GM12891 (cell line): ENCODE measurements at regions not wholly inside any gene's neighbourhood (a gene's known extent, or its start where the extent isn't known, plus 50 kb on each side); places are given as distances from the start of the nearest gene placed in this dataset.
"Not testable (repeated sequence)": the region's sequence is repeated elsewhere in the genome, so short reads cannot be mapped to it uniquely, and the experiment has no call there.

Experiments used
- DNase-seq: peaks from one replicate; pipeline ENCODE4 v3.0.0; 2011; ENCODE audit warnings: low spot score; ENCODE audit not compliant: insufficient read length
- FAIRE-seq: peaks from 2 replicates; lab custom pipeline; 2011; peaks lifted over from hg19 to GRCh38; lab: Jason Lieb, UNC
- PAX5 ChIP-seq: IDR thresholded peaks from 2 replicates; pipeline ENCODE4 v1.6.1; 2011; ENCODE audit warnings: low read length, moderate library complexity, mild to moderate bottlenecking; ENCODE audit not compliant: insufficient read depth, severe bottlenecking
- POLR2A ChIP-seq: IDR thresholded peaks from 2 replicates; pipeline ENCODE4 v1.6.1; 2011; ENCODE audit warnings: low read depth, low read length, control low read depth
- POLR2AphosphoS5 ChIP-seq: IDR thresholded peaks from 2 replicates; pipeline ENCODE4 v1.6.1; 2011; ENCODE audit warnings: low read depth, low read length, control low read depth
- POU2F2 ChIP-seq: IDR thresholded peaks from 2 replicates; pipeline ENCODE4 v1.6.1; 2011; ENCODE audit warnings: low read depth, mild to moderate bottlenecking, control low read depth, low read length, moderate library complexity
- SPI1 ChIP-seq: IDR thresholded peaks from 2 replicates; pipeline ENCODE4 v1.6.1; 2011; ENCODE audit warnings: low read depth, low read length, control low read depth
- TAF1 ChIP-seq: IDR thresholded peaks from 2 replicates; pipeline ENCODE4 v1.6.1; 2011; ENCODE audit warnings: low read depth, low read length, control low read depth

DNA sequence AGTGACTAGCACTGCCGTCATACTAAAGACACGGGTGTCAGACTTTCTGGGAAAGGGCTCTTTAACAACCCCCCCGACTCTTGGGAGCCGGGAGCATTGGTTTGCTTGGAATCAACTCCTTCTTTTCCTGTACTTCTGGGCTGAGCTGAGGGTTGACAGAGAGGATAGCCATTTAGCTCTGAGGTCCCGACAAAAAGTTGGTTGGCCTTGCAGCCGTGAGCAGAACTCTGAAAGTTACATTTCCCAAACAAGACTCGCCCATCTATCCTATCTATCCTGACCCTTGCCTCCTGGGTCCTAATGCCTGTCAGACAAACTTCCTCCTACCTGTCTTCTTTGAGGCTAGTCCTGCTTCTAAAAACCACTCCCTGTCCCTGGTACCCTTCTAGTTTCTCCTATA lies 460.8 kb upstream of the TOM1L1 start:
- FAIRE-seq: no peak
- TF ChIP-seq PAX5: no peak
- no peak for TF ChIP-seq TAF1
- no peak for TF ChIP-seq SPI1
- no peak for TF ChIP-seq POU2F2
- TF ChIP-seq POLR2AphosphoS5: no peak
- no peak for TF ChIP-seq POLR2A
- no peak for DNase-seq

DNA sequence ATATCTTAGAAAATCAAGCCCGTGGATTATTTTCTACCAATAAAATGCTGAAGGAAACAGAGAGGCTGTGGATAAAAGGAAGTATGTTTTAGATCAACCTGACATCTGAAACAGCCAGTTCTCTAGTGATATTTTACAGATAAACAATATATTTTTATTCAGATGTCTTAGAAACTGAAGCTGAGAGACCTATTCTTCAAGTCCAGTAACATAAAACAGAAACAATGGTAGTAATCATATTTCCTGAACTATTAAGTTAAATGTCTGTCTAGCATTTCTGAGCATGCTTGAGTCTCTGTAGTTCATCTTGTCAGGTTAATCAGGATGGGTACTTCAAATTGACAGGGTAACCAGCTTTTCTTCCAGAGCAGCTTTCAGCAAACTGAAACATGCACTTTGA lies 449.6 kb upstream of the TOM1L1 start:
- no peak for FAIRE-seq

DNA sequence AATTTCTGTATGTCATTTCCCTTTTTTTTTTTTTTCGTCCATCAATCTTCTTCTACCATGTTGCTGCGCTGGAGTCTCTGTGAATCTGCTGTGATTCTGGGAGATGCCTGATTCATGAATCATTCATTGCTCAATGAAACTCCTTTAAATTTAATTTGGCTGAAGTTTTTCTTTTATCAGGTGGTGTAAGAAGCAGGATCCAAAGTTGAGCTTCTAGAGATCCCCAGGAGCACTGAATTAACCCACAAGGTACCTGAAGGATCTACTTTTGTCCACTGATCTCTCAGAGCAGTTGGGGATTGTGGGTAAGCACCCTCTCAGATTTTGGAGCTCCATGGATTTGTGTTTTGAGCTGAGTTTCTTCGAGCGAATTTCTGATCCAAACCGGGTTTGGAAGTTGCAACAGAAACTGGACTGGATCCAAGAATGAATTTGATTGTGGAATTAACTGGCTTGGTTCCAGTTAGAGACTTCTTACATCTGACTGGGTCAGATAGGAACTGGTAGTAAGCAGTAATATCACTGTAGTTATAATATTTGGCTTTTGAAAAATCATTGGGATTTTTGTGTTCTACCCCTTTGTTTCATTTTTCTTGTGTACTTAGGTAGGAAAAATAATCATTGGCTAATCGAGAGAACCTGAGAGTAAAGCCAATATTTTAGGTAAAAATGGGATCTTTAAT lies 447.8 kb upstream of the TOM1L1 start:
- TF ChIP-seq TAF1 (no peak), PAX5 (no peak), SPI1 (no peak), POU2F2 (no peak), POLR2A (no peak)
- DNase-seq (no peak), FAIRE-seq (no peak)

More for the DNA sequence above, 449.6 kb upstream of the TOM1L1 start:
- TF ChIP-seq POLR2AphosphoS5: no peak
- TF ChIP-seq POLR2A: no peak
- TF ChIP-seq PAX5: no peak
- TF ChIP-seq POU2F2: no peak
- no peak for DNase-seq

DNA sequence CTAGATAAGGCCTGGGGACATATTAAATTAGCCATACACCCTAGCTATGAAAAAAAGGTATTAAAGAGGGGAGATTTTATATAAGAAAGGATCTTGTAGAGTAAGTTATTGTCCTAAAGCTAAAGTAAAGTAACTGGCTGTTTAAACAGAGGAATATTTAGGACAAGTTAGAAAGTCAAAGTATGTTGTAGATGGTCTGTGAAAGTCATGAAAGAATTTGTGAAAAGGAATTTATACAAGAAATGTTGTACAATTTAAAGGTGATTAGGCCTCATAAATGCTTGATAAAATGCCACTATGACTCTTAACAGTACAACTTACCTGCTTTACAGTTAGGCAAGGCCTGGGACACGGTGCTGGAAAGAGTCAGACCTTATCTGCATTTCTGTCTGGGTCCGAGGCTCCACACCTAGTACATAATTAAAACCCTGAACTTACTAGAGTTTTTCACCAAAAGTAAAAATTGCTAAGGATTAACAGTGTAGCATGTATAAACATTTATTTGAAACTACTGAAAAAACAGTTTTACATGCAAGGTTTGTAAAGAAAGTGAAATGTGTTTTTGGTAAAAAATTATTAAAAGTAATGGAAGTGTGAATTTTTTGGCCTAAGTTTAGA lies 445.3 kb upstream of the TOM1L1 start:
- FAIRE-seq (no peak), DNase-seq (no peak)
- TF ChIP-seq PAX5: no peak
- no peak for TF ChIP-seq POLR2A
- no peak for TF ChIP-seq POLR2AphosphoS5

DNA sequence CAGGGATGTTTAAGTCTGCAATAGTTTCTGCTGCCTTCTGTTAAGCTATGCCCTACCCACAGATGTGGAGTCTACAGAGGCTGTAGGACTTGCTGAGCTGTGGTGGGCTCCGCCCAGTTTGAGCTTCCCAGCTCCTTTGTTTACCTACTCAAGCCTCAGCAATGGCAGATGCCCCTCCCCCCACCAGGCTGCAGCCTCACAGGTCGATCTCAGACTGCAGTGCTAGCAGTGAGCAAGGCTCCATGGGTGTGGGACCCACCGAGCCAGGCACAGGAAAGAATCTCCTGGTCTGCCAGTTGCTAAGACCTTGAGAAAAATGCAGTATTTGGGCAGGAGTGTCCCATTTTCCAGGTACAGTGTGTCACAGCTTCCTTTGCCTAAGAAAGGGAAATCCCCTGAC lies 435.2 kb upstream of the TOM1L1 start:
- not testable (repeated sequence) for FAIRE-seq, DNase-seq

DNA sequence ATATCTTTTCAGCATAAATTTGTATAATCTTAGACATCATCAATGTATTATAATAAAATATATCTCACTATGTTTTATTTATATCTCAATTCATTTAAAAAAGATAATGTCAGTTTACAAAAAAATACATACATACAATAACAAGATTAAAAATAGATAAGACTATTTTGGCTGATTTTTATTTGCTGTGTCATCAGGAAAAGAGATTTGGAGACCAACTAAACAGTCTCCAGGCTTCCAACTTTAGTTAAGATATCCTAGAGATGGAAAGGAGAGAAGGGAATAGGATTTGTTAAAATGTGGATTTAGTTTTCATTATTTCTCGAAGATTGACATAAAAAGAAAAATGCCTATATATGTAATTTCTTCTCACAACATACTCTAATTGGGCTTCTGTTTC lies 433.8 kb upstream of the TOM1L1 start:
- TF ChIP-seq POLR2A (no peak), PAX5 (no peak), POU2F2 (no peak), SPI1 (no peak), TAF1 (no peak), POLR2AphosphoS5 (no peak)
- no peak for FAIRE-seq
- no peak for DNase-seq

DNA sequence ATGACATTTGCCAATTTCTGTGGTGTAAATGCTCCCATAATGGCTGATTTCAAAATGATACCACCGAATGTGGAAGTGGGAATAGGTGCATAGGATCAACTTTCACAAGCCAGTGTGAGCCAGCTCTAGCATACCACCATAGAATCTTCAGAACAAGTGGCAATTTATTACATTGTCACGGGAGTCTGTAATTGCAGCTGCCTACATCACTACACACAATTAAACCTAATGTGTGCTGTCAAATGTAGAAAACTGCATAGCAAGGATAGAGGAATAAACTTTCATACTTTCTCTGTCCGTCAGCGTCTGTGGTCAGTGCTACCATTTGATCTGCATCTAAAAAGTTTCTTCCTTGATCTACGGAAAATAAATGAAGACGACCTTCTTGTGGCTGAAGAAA lies 417.8 kb upstream of the TOM1L1 start:
- DNase-seq: no peak
- no peak for TF ChIP-seq POLR2AphosphoS5
- TF ChIP-seq PAX5: no peak
- TF ChIP-seq TAF1: no peak
- TF ChIP-seq POU2F2: no peak
- no peak for TF ChIP-seq POLR2A
- no peak for TF ChIP-seq SPI1
- FAIRE-seq: no peak

DNA sequence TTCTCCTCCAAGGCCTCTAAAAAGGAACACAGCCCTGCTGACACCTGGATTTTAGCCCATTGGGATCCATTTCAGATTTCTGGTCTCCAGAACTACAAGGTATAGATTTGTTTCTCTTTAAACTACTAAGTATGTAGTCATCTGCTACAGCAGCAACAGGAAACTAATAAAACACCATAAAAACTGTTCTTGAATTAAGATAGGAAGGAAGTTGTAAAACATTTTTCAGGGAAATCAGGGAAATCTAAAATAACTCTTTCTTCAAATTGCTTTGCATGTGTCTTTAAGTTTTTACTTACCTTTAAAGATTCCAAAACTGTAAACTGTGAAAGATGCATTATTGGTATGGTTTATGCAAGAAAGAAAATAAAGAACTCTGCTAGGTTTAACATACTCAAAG lies 407.0 kb upstream of the TOM1L1 start:
- TF ChIP-seq POLR2AphosphoS5: no peak
- no peak for TF ChIP-seq PAX5
- no peak for TF ChIP-seq TAF1
- no peak for TF ChIP-seq POLR2A
- TF ChIP-seq SPI1: no peak
- TF ChIP-seq POU2F2: no peak
- DNase-seq (no peak), FAIRE-seq (no peak)

DNA sequence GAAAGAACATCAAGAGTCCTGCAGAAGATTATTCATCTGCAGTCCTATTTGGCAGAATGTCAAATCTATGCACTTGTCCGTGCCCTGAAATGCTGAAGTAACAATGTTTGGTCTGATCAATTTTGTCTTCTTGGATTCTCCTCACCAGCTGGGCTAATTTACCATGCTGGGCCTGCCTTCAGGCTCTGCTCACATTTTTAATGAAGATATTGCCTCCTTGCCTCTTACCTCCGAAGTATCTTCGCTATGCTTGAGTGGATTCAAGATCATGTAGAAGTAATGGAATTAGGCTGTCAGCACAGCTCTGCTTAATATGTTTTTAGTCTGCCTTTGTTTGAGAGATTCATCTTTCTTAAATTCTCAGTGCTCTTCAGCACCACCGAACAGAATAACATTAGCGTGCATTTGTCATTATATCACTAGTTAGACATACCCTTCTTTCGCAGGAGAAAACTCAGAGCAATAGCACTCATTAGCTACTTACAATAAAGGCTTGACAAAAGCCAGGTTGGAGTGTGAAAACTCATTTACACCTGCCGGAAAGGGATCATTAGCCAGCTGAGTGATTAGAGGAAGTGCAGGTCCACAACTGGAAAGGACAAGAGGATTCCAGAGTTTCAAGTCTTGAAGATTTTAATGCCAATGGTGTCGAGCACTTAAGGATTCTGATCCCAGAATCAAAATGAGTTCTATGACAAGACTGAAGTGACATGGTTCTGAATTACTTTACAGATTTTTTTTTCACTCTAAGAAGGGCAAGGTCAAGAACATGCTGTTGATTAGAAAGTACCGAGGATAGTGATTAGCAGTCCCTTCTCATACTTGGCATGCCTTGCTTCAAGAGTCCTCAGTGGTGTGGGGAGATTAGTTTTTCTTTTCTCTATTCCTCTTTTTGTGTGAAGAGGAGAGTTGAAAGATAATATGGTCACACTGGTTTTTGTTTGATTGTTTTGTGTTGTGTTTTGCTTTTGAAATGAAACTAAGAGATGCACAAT lies 405.6 kb upstream of the TOM1L1 start:
- FAIRE-seq (no peak), DNase-seq (no peak)
- TF ChIP-seq TAF1 (no peak), SPI1 (no peak), POLR2AphosphoS5 (no peak), PAX5 (no peak), POU2F2 (no peak), POLR2A (no peak)

DNA sequence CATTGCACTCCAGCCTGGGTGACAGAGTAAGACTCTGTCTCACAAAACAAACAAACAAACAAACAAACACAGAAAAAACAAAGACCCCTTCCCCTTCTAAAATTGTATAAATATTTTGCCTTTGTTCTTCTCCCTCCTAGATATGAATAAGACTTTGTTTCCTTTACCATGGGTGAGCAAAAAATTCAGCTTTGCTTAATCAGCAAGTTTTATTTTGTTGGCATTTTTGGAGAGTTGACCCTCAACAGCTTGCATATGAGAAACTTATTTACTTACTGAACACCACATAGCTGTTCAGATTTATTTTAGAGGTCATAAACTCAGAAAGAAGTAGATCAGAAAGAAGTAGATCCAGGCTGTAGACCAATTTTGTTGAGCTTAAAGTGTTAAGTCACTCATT lies 395.2 kb upstream of the TOM1L1 start:
- FAIRE-seq: no peak
- no peak for TF ChIP-seq SPI1
- no peak for TF ChIP-seq TAF1
- no peak for TF ChIP-seq POLR2AphosphoS5
- TF ChIP-seq POU2F2: no peak
- no peak for TF ChIP-seq PAX5
- no peak for TF ChIP-seq POLR2A
- DNase-seq: no peak
